T-helper 1 cell (primary cell): ENCODE measurements at regions not wholly inside any gene's neighbourhood (a gene's known extent, or its start where the extent isn't known, plus 50 kb on each side); places are given as distances from the start of the nearest gene placed in this dataset.
"Not testable (repeated sequence)": the region's sequence is repeated elsewhere in the genome, so short reads cannot be mapped to it uniquely, and the experiment has no call there.

Source experiments
- DNase-seq, 5 donors: peaks; one replicate each; pipeline ENCODE4 v3.0.0-alpha.2; 2012 to 2020

GRCh38 chr14:105939810-105940508 is 413.6 kb downstream of the TMEM121 start:
- DNase-seq, result peak in 1 of 5 donors; percentile 23

- DNase-seq, result no peak
These were observed 414.3 kb downstream of the TMEM121 start for GRCh38 chr14:105940534-105941225.

GRCh38 chr14:105941226-105942166 is 415.1 kb downstream of the TMEM121 start:
- no peak for DNase-seq

- DNase-seq, result not testable (repeated sequence)
These were observed 416.3 kb downstream of the TMEM121 start for GRCh38 chr14:105942725-105943124.

GRCh38 chr14:105943973-105944602 is 417.7 kb downstream of the TMEM121 start:
- no peak for DNase-seq

GRCh38 chr14:105944632-105945610 is 418.5 kb downstream of the TMEM121 start:
- peak; percentile 53 to 72 (median 58) for DNase-seq

GRCh38 chr14:105945896-105946295 is 419.5 kb downstream of the TMEM121 start:
- DNase-seq, result peak in 1 of 5 donors; percentile 34

GRCh38 chr14:105947599-105947998 is 421.2 kb downstream of the TMEM121 start:
- DNase-seq, result no peak

GRCh38 chr14:105948955-105949354 is 422.6 kb downstream of the TMEM121 start:
- not testable (repeated sequence) for DNase-seq

- not testable (repeated sequence) for DNase-seq
These were observed 424.0 kb downstream of the TMEM121 start for GRCh38 chr14:105950364-105950892.

- DNase-seq, result no peak
These were observed 425.0 kb downstream of the TMEM121 start for GRCh38 chr14:105951399-105951798.

- no peak for DNase-seq
These were observed 425.8 kb downstream of the TMEM121 start for GRCh38 chr14:105952222-105952621.

- no peak for DNase-seq
These were observed 426.4 kb downstream of the TMEM121 start for GRCh38 chr14:105952826-105953225.

- DNase-seq, result not testable (repeated sequence)
These were observed 435.2 kb downstream of the TMEM121 start for GRCh38 chr14:105961625-105962024.

GRCh38 chr14:105962532-105962931 is 436.1 kb downstream of the TMEM121 start:
- no peak for DNase-seq

GRCh38 chr14:105968291-105968690 is 441.9 kb downstream of the TMEM121 start:
- no peak for DNase-seq

GRCh38 chr14:105969026-105969425 is 442.6 kb downstream of the TMEM121 start:
- not testable (repeated sequence) for DNase-seq

- DNase-seq, result not testable (repeated sequence)
These were observed 444.4 kb downstream of the TMEM121 start for GRCh38 chr14:105970821-105971220.

GRCh38 chr14:105971593-105972500 is 445.5 kb downstream of the TMEM121 start:
- no peak for DNase-seq

GRCh38 chr14:105974902-105975301 is 448.5 kb downstream of the TMEM121 start:
- peak; percentile 29 to 62 (median 49) for DNase-seq
